BLaER1 treated with 17β-estradiol and CSF1 and Interleukin-3, amounts not matched to agents 10 nM and 100 nM (cell line): ENCODE measurements at regions not wholly inside any gene's neighbourhood (a gene's known extent, or its start where the extent isn't known, plus 50 kb on each side); places are given as distances from the start of the nearest gene placed in this dataset.

Experiments
- H3K27ac ChIP-seq, 11 experiments: shearing (Covaris generic); formaldehyde crosslinking; 2 replicates each; pipeline ENCODE4 v1.8.1; 2022
- H3K27me3 ChIP-seq, 11 experiments: shearing (Covaris generic); formaldehyde crosslinking; 2 replicates each; pipeline ENCODE4 v1.8.1; 2022
- H3K36me3 ChIP-seq, 11 experiments: shearing (Covaris generic); formaldehyde crosslinking; 2 replicates each; pipeline ENCODE4 v1.8.1; 2022
- H3K4me1 ChIP-seq, 10 experiments: shearing (Covaris generic); formaldehyde crosslinking; 2 replicates each; pipeline ENCODE4 v1.8.1; 2022
- H3K4me2 ChIP-seq, 11 experiments: shearing (Covaris generic); formaldehyde crosslinking; 2 replicates each; pipeline ENCODE4 v1.8.1; 2022
- H3K4me3 ChIP-seq, 10 experiments: shearing (Covaris generic); formaldehyde crosslinking; 2 replicates each; pipeline ENCODE4 v1.8.1; 2022
- H3K9ac ChIP-seq, 11 experiments: shearing (Covaris generic); formaldehyde crosslinking; 2 replicates each; pipeline ENCODE4 v1.8.1; 2022
- H3K9me3 ChIP-seq, 11 experiments: shearing (Covaris generic); formaldehyde crosslinking; replicated peaks in 1 of 11; 2 replicates each; pipeline ENCODE4 v1.8.1; 2022
- H4K20me1 ChIP-seq, 11 experiments: shearing (Covaris generic); formaldehyde crosslinking; 2 replicates each; pipeline ENCODE4 v1.8.1; 2022
- Cebpa-rat ChIP-seq, 11 experiments: shearing (Covaris generic); IDR thresholded peaks; 2 replicates each; pipeline ENCODE4 v1.8.1; 2022

- no peak for TF ChIP-seq Cebpa-rat (IDR thresholded peaks at IDR 0.05)
- Histone ChIP-seq H4K20me1 (no peaks in the 10 kb centered on the region), H3K4me1 (no peaks in the 10 kb centered on the region)
Observed at GRCh38 chr5:119899981-119900380, 270.6 kb downstream of the FAM170A start.

GRCh38 chr5:119902593-119902992 lies 273.2 kb downstream of the FAM170A start:
- H3K4me1 ChIP-seq = no peaks in the 10 kb centered on the region
- no peak overlapping the region for H3K27ac ChIP-seq
- no peaks in the 10 kb centered on the region for H3K9me3 ChIP-seq
- no peaks in the 10 kb centered on the region for H3K27me3 ChIP-seq
- H3K4me3 ChIP-seq = no peak overlapping the region
- no peak overlapping the region for H3K4me2 ChIP-seq
- H4K20me1 ChIP-seq = no peaks in the 10 kb centered on the region
- no peak for TF ChIP-seq Cebpa-rat (IDR thresholded peaks at IDR 0.05)
- H3K36me3 ChIP-seq = no peaks in the 10 kb centered on the region
- no peak overlapping the region for H3K9ac ChIP-seq

More at GRCh38 chr5:119899981-119900380, 270.6 kb downstream of the FAM170A start:
- no peak overlapping the region for H3K4me2 ChIP-seq
- no peak overlapping the region for H3K27ac ChIP-seq
- no peak overlapping the region for H3K4me3 ChIP-seq
- no peaks in the 10 kb centered on the region for H3K27me3 ChIP-seq
- no peaks in the 10 kb centered on the region for H3K9me3 ChIP-seq
- H3K36me3 ChIP-seq = no peaks in the 10 kb centered on the region
- H3K9ac ChIP-seq = no peak overlapping the region

GRCh38 chr5:119913425-119913824 lies 284.1 kb downstream of the FAM170A start:
- H4K20me1 ChIP-seq = no peaks in the 10 kb centered on the region
- H3K27me3 ChIP-seq = no peaks in the 10 kb centered on the region
- TF ChIP-seq Cebpa-rat (IDR thresholded peaks at IDR 0.05) = no peak
- H3K27ac ChIP-seq = no peak overlapping the region
- H3K36me3 ChIP-seq = no peaks in the 10 kb centered on the region
- no peaks in the 10 kb centered on the region for H3K9me3 ChIP-seq
- H3K4me1 ChIP-seq = no peaks in the 10 kb centered on the region
- H3K4me3 ChIP-seq = no peak overlapping the region
- H3K4me2 ChIP-seq = no peak overlapping the region
- H3K9ac ChIP-seq = no peak overlapping the region

- Histone ChIP-seq H3K4me3 (no peak overlapping the region), H3K36me3 (no peaks in the 10 kb centered on the region), H4K20me1 (no peaks in the 10 kb centered on the region), H3K27me3 (no peaks in the 10 kb centered on the region), H3K9me3 (no peaks in the 10 kb centered on the region), H3K9ac (no peak overlapping the region), H3K27ac (no peak overlapping the region), H3K4me2 (no peak overlapping the region), H3K4me1 (no peaks in the 10 kb centered on the region)
- TF ChIP-seq Cebpa-rat (IDR thresholded peaks at IDR 0.05) = no peak
Observed at GRCh38 chr5:119919279-119919678, 289.9 kb downstream of the FAM170A start.

- no peak overlapping the region for H3K27ac ChIP-seq
- H3K9ac ChIP-seq = no peak overlapping the region
- no peak overlapping the region for H3K4me3 ChIP-seq
- H3K9me3 ChIP-seq = no peaks in the 10 kb centered on the region
- no peaks in the 10 kb centered on the region for H3K27me3 ChIP-seq
- H3K4me2 ChIP-seq = no peak overlapping the region
- H4K20me1 ChIP-seq = no peaks in the 10 kb centered on the region; a peak in 1 of 22 replicates
- no peaks in the 10 kb centered on the region for H3K36me3 ChIP-seq
- TF ChIP-seq Cebpa-rat (IDR thresholded peaks at IDR 0.05) = no peak
- H3K4me1 ChIP-seq = no peaks in the 10 kb centered on the region
Observed at GRCh38 chr5:119926301-119926700, 296.9 kb downstream of the FAM170A start.

GRCh38 chr5:119928974-119929373 lies 299.6 kb downstream of the FAM170A start:
- Histone ChIP-seq H3K4me2 (no peak overlapping the region), H3K27me3 (no peaks in the 10 kb centered on the region), H3K27ac (no peak overlapping the region), H3K4me3 (no peak overlapping the region), H3K9ac (no peak overlapping the region), H3K36me3 (no peaks in the 10 kb centered on the region), H3K4me1 (no peaks in the 10 kb centered on the region), H4K20me1 (no peaks in the 10 kb centered on the region; a peak in 1 of 22 replicates), H3K9me3 (no peaks in the 10 kb centered on the region)
- no peak for TF ChIP-seq Cebpa-rat (IDR thresholded peaks at IDR 0.05)

- no peaks in the 10 kb centered on the region; a peak in 1 of 22 replicates for H4K20me1 ChIP-seq
- no peaks in the 10 kb centered on the region for H3K27me3 ChIP-seq
- no peaks in the 10 kb centered on the region for H3K36me3 ChIP-seq
- no peak overlapping the region for H3K27ac ChIP-seq
- H3K4me2 ChIP-seq = no peak overlapping the region
- no peak overlapping the region for H3K4me3 ChIP-seq
- no peaks in the 10 kb centered on the region for H3K9me3 ChIP-seq
- no peaks in the 10 kb centered on the region for H3K4me1 ChIP-seq
- H3K9ac ChIP-seq = no peak overlapping the region
- no peak for TF ChIP-seq Cebpa-rat (IDR thresholded peaks at IDR 0.05)
Observed at GRCh38 chr5:119930490-119930889, 301.1 kb downstream of the FAM170A start.

- no peak for TF ChIP-seq Cebpa-rat (IDR thresholded peaks at IDR 0.05)
- Histone ChIP-seq H4K20me1 (no peaks in the 10 kb centered on the region), H3K27me3 (no peaks in the 10 kb centered on the region), H3K27ac (no peak overlapping the region), H3K9me3 (peaks cover 0 to 9% (median 0%) of the 10 kb centered on the region in 11 experiments; a peak in 7 of 22 replicates), H3K4me1 (no peaks in the 10 kb centered on the region), H3K36me3 (no peaks in the 10 kb centered on the region), H3K9ac (no peak overlapping the region), H3K4me2 (no peak overlapping the region), H3K4me3 (no peak overlapping the region)
Observed at GRCh38 chr5:119943148-119943547, 313.8 kb downstream of the FAM170A start.

- H4K20me1 ChIP-seq = no peaks in the 10 kb centered on the region
- no peak for TF ChIP-seq Cebpa-rat (IDR thresholded peaks at IDR 0.05)
- no peaks in the 10 kb centered on the region for H3K4me1 ChIP-seq
- H3K27ac ChIP-seq = no peak overlapping the region
- H3K4me2 ChIP-seq = no peak overlapping the region
- H3K27me3 ChIP-seq = no peaks in the 10 kb centered on the region
- H3K4me3 ChIP-seq = no peak overlapping the region
- H3K9ac ChIP-seq = no peak overlapping the region
- H3K9me3 ChIP-seq = no peaks in the 10 kb centered on the region
- no peaks in the 10 kb centered on the region for H3K36me3 ChIP-seq
Observed at GRCh38 chr5:119945691-119946090, 316.3 kb downstream of the FAM170A start.

- no peaks in the 10 kb centered on the region for H4K20me1 ChIP-seq
- no peaks in the 10 kb centered on the region for H3K9me3 ChIP-seq
- no peaks in the 10 kb centered on the region for H3K36me3 ChIP-seq
- no peak overlapping the region for H3K4me2 ChIP-seq
- H3K27me3 ChIP-seq = no peaks in the 10 kb centered on the region
- no peak overlapping the region for H3K4me3 ChIP-seq
- no peak overlapping the region for H3K27ac ChIP-seq
- no peak for TF ChIP-seq Cebpa-rat (IDR thresholded peaks at IDR 0.05)
- no peaks in the 10 kb centered on the region for H3K4me1 ChIP-seq
- no peak overlapping the region for H3K9ac ChIP-seq
Observed at GRCh38 chr5:119948162-119948561, 318.8 kb downstream of the FAM170A start.
